ENCODE measurements at regions not wholly inside any gene's neighbourhood (a gene's known extent, or its start where the extent isn't known, plus 50 kb on each side); places are given as distances from the start of the nearest gene placed in this dataset.

DNA sequence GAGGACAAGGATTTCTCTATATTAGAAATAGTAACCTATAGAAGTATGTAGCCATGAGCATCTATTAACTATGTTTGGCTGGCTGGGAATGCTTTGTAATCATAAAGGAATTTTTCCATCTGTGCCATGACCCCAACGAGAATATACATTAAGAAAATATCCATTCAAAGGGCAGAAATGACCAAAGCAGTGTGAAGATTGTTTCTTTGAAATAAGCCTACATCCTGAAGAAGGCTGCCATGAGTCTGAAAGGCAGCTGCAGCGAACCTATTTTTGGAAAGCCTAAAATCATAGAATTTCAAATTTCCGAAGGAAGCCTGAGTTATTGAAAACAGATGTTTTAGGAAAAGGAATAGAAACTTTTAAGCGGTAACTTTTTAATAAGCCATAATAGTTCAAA, 244.2 kb upstream of the FOXK1 start (continued):
- no peak for TF ChIP-seq MCM5 (IDR thresholded peaks at IDR 0.05; ENCODE audit: low read depth)
- no peak for TF ChIP-seq ZNF184 (CRISPR knock-in tag; IDR thresholded peaks at IDR 0.05)
- no peak for TF ChIP-seq CCAR2 (IDR thresholded peaks at IDR 0.05; ENCODE audit: low read depth, low read length)

DNA sequence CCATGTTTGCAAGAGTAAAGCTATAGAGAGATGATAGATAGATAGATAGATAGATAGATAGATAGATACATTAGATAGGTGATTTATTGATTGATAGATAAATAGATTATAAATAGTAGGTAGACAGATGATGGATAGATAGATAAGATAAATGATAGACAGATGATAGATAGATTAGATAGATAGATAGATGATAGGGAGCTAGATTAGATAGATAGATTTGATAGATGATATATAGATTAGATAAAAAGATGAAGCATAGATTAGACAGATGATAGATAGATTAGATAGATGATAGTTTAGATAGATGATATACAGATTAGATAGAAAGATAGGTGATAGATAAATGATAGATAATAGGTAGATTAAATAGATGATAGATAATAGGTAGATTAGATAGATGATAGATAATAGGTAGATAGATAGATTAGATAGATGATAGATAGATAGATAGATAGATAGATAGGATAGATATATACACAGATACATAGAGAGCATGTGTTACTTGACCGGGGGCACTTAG, 243.3 kb upstream of the FOXK1 start:
- POLR2A ChIA-PET = no interaction called here
- FAIRE-seq (no peak), ATAC-seq (no peak), DNase-seq (ENCODE audit: extremely low read depth in 1 of 4, low spot score in 3 of 4) (no peak)
- H3K27ac ChIP-seq (ENCODE audit: extremely low read depth, low read depth, low read length) = no peak overlapping the region
- no peaks in the 10 kb centered on the region for H3K9me1 ChIP-seq (ENCODE audit: control insufficient read depth, insufficient read depth, low read length)
- no TSS peak for BruUV-seq (replicated peaks)
- no peaks in the 10 kb centered on the region for H3K36me3 ChIP-seq (ENCODE audit: control insufficient read depth, insufficient read depth, low read length)
- H2AFZ ChIP-seq (ENCODE audit: low read depth, low read length) = no peak overlapping the region
- H3K4me1 ChIP-seq (replicated peaks in 1 of 2; ENCODE audit: control insufficient read depth in 2 of 2, insufficient read depth in 2 of 2, low read length in 2 of 2) = no peaks in the 10 kb centered on the region
- H3K9me3 ChIP-seq (replicated peaks; ENCODE audit: control insufficient read depth, insufficient read depth, low read depth, low read length) = peaks cover 2% of the 10 kb centered on the region; the same call in 1 of the 2 replicates
- no peak overlapping the region for H3K4me3 ChIP-seq
- H3K9ac ChIP-seq (ENCODE audit: insufficient read depth in 1 of 2, low read depth in 2 of 2, low read length in 2 of 2) = no peak overlapping the region
- CTCF ChIA-PET (ENCODE audit: low intra/inter-chr PET ratio) = no interaction called here
- H3K79me2 ChIP-seq (ENCODE audit: control insufficient read depth, insufficient read depth, low read length) = no peaks in the 10 kb centered on the region
- intact Hi-C loops (cut with micrococcal nuclease) (no loop called here), in situ Hi-C loops (cut with MboI) (no loop called here)
- no peaks in the 10 kb centered on the region for H4K20me1 ChIP-seq (replicated peaks; ENCODE audit: control insufficient read depth, insufficient read depth, low read length)
- H3K27me3 ChIP-seq (ENCODE audit: control insufficient read depth in 2 of 2, insufficient read depth in 2 of 2, low read length in 2 of 2) = peaks cover 0 to 6% of the 10 kb centered on the region in 2 experiments; a peak in 1 of 5 replicates
- no peak overlapping the region for H3K4me2 ChIP-seq (ENCODE audit: insufficient read depth, low read length)
- WGBS (ENCODE audit: insufficient coverage, low coverage, missing lambda C conversion rate) = 10% methylated on average over 1 of the region's 1 CpG
- TF ChIP-seq KLF1 (tag; IDR thresholded peaks at IDR 0.05) (no peak), GATAD2B (IDR thresholded peaks at IDR 0.05; ENCODE audit: borderline replicate concordance) (peak; percentile 65; the same call in 1 of the 2 replicates), MTA1 (IDR thresholded peaks at IDR 0.05; ENCODE audit: borderline replicate concordance) (peak; percentile 74; the same call in 1 of the 2 replicates), CREB1 (IDR thresholded peaks at IDR 0.05) (no peak), CREB1 (CRISPR knock-in tag; IDR thresholded peaks at IDR 0.05) (no peak), CREBBP (IDR thresholded peaks at IDR 0.05; ENCODE audit: low read depth, low read length) (peak; percentile 85), HNRNPK (IDR thresholded peaks at IDR 0.05; ENCODE audit: low read depth, low read length, poor library complexity, severe bottlenecking) (no peak), RAD51 (IDR thresholded peaks at IDR 0.05; ENCODE audit: borderline replicate concordance, low read depth) (no peak), HINFP (tag; conservative IDR thresholded peaks at IDR 0.05; ENCODE audit: low read depth) (no peak), SRF (CRISPR knock-in tag; IDR thresholded peaks at IDR 0.05) (no peak), GATAD2A (IDR thresholded peaks at IDR 0.05) (0 out of 2 replicates have a peak, but pooled peaks have one; percentile 13), RBM22 (IDR thresholded peaks at IDR 0.05; ENCODE audit: low read depth, low read length, poor library complexity, severe bottlenecking) (no peak)
- TF ChIP-seq, protein P1, sequence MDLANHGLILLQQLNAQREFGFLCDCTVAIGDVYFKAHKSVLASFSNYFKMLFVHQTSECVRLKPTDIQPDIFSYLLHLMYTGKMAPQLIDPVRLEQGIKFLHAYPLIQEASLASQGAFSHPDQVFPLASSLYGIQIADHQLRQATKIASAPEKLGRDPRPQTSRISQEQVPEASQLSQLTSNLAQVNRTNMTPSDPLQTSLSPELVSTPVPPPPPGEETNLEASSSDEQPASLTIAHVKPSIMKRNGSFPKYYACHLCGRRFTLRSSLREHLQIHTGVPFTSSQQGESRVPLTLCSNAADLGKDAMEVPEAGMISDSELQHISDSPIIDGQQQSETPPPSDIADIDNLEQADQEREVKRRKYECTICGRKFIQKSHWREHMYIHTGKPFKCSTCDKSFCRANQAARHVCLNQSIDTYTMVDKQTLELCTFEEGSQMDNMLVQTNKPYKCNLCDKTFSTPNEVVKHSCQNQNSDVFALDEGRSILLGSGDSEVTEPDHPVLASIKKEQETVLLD (IDR thresholded peaks at IDR 0.05) = peak; percentile 86
- TF ChIP-seq, protein P2, sequence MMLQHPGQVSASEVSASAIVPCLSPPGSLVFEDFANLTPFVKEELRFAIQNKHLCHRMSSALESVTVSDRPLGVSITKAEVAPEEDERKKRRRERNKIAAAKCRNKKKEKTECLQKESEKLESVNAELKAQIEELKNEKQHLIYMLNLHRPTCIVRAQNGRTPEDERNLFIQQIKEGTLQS (IDR thresholded peaks at IDR 0.05) = no peak
- TF ChIP-seq, protein P2 (CRISPR knock-in tag; conservative IDR thresholded peaks at IDR 0.05) = no peak
- TF ChIP-seq, protein P3, sequence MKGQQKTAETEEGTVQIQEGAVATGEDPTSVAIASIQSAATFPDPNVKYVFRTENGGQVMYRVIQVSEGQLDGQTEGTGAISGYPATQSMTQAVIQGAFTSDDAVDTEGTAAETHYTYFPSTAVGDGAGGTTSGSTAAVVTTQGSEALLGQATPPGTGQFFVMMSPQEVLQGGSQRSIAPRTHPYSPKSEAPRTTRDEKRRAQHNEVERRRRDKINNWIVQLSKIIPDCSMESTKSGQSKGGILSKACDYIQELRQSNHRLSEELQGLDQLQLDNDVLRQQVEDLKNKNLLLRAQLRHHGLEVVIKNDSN (CRISPR knock-in tag; IDR thresholded peaks at IDR 0.05) = no peak

Measured in K562 (cell line).